ENCODE measurements at regions not wholly inside any gene's neighbourhood (a gene's known extent, or its start where the extent isn't known, plus 50 kb on each side); places are given as distances from the start of the nearest gene placed in this dataset.

DNA sequence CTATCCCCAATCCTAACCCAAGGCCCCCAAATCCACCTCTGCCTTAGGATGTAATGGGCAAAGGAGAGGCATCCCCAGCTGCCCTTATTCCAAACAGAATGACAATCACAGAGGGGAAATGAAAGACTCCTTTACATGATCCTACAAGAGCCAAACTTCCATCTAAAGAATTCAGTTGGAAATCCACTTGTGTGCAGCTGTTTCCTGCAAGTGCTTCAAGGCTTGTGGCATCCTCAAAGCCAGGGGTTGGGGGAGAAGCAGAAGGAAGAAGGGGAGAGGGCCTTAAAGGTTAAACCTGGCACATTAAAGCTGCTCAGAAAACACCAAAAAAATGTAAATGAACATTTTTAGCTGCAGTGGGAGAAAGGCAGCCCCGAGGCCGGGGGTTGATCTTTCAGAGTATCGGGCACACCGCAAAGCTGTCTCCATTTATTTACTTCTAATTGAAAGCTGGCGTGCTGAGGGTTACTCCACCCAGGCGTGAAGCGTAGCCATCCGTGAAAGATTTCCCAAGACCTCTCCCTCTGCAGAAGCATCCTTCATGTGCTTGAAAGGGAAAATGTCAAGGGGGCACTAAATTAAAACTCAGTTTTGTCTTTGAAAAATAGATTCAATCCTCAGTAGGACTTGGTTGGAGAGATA, 217.8 kb downstream of the SHQ1 start:
- TF ChIP-seq, protein P1, sequence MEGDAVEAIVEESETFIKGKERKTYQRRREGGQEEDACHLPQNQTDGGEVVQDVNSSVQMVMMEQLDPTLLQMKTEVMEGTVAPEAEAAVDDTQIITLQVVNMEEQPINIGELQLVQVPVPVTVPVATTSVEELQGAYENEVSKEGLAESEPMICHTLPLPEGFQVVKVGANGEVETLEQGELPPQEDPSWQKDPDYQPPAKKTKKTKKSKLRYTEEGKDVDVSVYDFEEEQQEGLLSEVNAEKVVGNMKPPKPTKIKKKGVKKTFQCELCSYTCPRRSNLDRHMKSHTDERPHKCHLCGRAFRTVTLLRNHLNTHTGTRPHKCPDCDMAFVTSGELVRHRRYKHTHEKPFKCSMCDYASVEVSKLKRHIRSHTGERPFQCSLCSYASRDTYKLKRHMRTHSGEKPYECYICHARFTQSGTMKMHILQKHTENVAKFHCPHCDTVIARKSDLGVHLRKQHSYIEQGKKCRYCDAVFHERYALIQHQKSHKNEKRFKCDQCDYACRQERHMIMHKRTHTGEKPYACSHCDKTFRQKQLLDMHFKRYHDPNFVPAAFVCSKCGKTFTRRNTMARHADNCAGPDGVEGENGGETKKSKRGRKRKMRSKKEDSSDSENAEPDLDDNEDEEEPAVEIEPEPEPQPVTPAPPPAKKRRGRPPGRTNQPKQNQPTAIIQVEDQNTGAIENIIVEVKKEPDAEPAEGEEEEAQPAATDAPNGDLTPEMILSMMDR (IDR thresholded peaks at IDR 0.05 in 4 of 5, conservative IDR thresholded peaks at IDR 0.05 in 1 of 5) = no peak
- no peak for TF ChIP-seq POLR2A (IDR thresholded peaks at IDR 0.05)

DNA sequence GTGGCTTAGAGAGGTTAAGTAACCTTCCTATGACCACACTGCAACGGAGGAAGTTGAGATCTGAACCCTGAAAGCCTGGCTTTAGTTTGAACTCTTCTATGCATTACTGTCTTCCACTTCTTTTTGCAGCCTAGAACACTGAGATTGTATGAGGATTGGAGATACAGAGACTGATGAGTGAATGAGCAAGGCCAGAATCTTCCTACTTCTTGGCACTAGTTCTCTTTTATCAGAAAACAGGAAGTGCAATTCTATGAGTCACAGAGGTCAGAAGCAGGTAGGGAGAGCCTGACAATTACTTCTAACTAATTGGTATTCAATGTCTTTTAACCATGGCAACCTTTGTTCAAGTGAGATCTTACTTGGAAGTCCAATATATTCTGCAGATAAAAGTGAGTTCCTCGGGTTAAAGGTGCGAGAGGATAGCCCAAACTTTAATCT, 219.0 kb downstream of the SHQ1 start:
- Histone ChIP-seq H3K36me3 (no peaks in the 10 kb centered on the region), H3K4me1 (no peaks in the 10 kb centered on the region), H3K27ac (no peak overlapping the region), H3K4me3 (no peak overlapping the region), H3K9me3 (no peaks in the 10 kb centered on the region), H3K27me3 (no peaks in the 10 kb centered on the region)
- TF ChIP-seq POLR2A (IDR thresholded peaks at IDR 0.05) = no peak
- TF ChIP-seq, protein P1 (IDR thresholded peaks at IDR 0.05 in 4 of 5, conservative IDR thresholded peaks at IDR 0.05 in 1 of 5) = no peak
- DNase-seq (no peak), ATAC-seq (no peak)
- intact Hi-C loops (cut with DNase I; ENCODE audit: low total_unique reads) = no loop called here
- in situ Hi-C loops (cut with MboI; ENCODE audit: low sequenced_read_pairs in 4 of 4) = no loop called here

More for the DNA sequence above, 217.8 kb downstream of the SHQ1 start:
- H3K4me1 ChIP-seq = no peaks in the 10 kb centered on the region
- no peak overlapping the region for H3K4me3 ChIP-seq
- DNase-seq = no peak
- no peaks in the 10 kb centered on the region for H3K36me3 ChIP-seq
- in situ Hi-C loops (cut with MboI; ENCODE audit: low sequenced_read_pairs in 4 of 4) (no loop called here), intact Hi-C loops (cut with DNase I; ENCODE audit: low total_unique reads) (no loop called here)
- no peaks in the 10 kb centered on the region for H3K9me3 ChIP-seq
- no peaks in the 10 kb centered on the region for H3K27me3 ChIP-seq
- no peak for ATAC-seq
- H3K27ac ChIP-seq = no peak overlapping the region

DNA sequence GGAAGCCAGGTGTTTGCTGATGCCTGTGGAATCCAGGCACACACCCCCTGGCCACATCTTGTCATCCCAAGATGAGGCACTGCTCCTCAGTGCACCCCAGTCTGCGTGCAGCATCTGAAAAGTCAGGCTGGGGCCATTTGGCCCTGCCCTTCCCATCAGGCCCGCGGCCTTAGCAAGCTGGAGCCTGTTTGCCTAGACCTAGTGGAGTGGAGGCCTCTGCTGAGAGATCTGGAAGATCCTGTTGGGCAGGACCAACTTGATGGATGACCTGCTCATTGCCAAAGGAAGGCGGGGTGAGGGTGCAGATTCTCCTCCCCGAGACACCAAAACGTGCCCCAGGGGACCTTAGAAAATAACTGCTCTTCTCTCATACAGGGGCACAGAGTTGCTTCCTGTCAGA, 220.2 kb downstream of the SHQ1 start:
- DNase-seq = no peak
- no peaks in the 10 kb centered on the region for H3K9me3 ChIP-seq
- H3K27me3 ChIP-seq = no peaks in the 10 kb centered on the region
- intact Hi-C loops (cut with DNase I; ENCODE audit: low total_unique reads) (no loop called here), in situ Hi-C loops (cut with MboI; ENCODE audit: low sequenced_read_pairs in 4 of 4) (no loop called here)
- H3K4me1 ChIP-seq = no peaks in the 10 kb centered on the region
- ATAC-seq = no peak
- H3K4me3 ChIP-seq = no peak overlapping the region
- TF ChIP-seq POLR2A (IDR thresholded peaks at IDR 0.05) = no peak
- TF ChIP-seq, protein P1 (IDR thresholded peaks at IDR 0.05 in 4 of 5, conservative IDR thresholded peaks at IDR 0.05 in 1 of 5) = no peak
- H3K36me3 ChIP-seq = no peaks in the 10 kb centered on the region
- no peak overlapping the region for H3K27ac ChIP-seq

DNA sequence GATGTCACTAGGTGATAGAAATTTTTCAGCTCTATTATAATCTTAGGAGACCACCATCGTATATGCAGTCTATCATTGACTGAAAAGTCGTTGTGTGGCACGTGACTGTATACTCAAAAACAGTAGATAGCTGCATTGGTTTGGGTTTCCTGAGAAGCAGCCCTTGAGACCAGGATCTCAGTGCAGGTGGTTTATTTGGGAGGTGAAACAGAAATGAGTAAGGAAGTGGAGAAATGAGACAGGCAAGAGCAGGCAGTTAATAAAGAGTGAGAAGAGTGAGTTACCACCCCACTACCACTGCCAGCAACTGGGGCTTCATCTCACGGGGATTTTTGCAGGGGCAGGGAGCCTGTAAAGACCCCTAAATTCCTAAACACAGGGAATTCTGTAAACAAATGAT, 221.0 kb downstream of the SHQ1 start:
- TF ChIP-seq, protein P1 (IDR thresholded peaks at IDR 0.05 in 4 of 5, conservative IDR thresholded peaks at IDR 0.05 in 1 of 5) = no peak
- no peak for TF ChIP-seq POLR2A (IDR thresholded peaks at IDR 0.05)
- Histone ChIP-seq H3K36me3 (no peaks in the 10 kb centered on the region), H3K27ac (no peak overlapping the region), H3K4me3 (no peak overlapping the region), H3K27me3 (no peaks in the 10 kb centered on the region), H3K9me3 (no peaks in the 10 kb centered on the region), H3K4me1 (no peaks in the 10 kb centered on the region)
- in situ Hi-C loops (cut with MboI; ENCODE audit: low sequenced_read_pairs in 4 of 4) (no loop called here), intact Hi-C loops (cut with DNase I; ENCODE audit: low total_unique reads) (no loop called here)
- DNase-seq = no peak
- ATAC-seq = no peak

Data from gastrocnemius medialis (tissue), 4 donors.